HCT116 (cell line): ENCODE measurements at regions not wholly inside any gene's neighbourhood (a gene's known extent, or its start where the extent isn't known, plus 50 kb on each side); places are given as distances from the start of the nearest gene placed in this dataset.

Experiments used
- ATAC-seq: fragments of 200-7000 bp; cut with Tn5 transposase; 2 replicates; pipeline ENCODE4 v1.9.1; 2020; ENCODE audit warnings: mild to moderate bottlenecking, moderate library complexity
- BruUV-seq: library from RNA; stranded (reverse); fragments of 400-500 nt; replicated peaks from 2 replicates; lab custom pipeline; 2021; lab: Mats Ljungman, UMichigan
- CTCF ChIA-PET: fragments of 300-600 bp; sonication (Branson Sonifier 250); formaldehyde crosslinking; loops from one replicate; lab custom pipeline; 2021; ENCODE audit warnings: antibody characterized with exemption; lab: Charles Lee
- POLR2A ChIA-PET: fragments of 300-600, 350-600 bp; sonication (Branson Sonifier 250); formaldehyde crosslinking; loops from one replicate; lab custom pipeline; 2021; ENCODE audit warnings: antibody characterized with exemption; lab: Charles Lee
- RAD21 ChIA-PET, 2 experiments: fragments of 300-600 bp; sonication (Branson Sonifier 250); formaldehyde crosslinking; loops; one replicate each; lab custom pipeline; 2023; ENCODE audit warnings: low total read pairs in 2 of 2; ENCODE audit not compliant: uncharacterized antibody in 2 of 2, unreplicated experiment in 2 of 2, low non-redundant PET in 1 of 2; lab: Charles Lee
- DNase-seq: peaks from one replicate; pipeline ENCODE4 v3.0.0-alpha.2; 2010; ENCODE audit warnings: low read depth, low spot score
- H2AFZ ChIP-seq: fragments of 200-600 bp; shearing (Covaris generic), sonication (generic); 2 replicates; pipeline ENCODE4 v1.6.1; 2017; ENCODE audit warnings: low read depth, mixed run types, mixed read lengths, antibody characterized with exemption, low read length; ENCODE audit not compliant: poor library complexity, severe bottlenecking
- H3K27ac ChIP-seq: 2 replicates; pipeline ENCODE4 v1.5.1; 2012; ENCODE audit warnings: low read depth, low read length
- H3K27me3 ChIP-seq: fragments of 200-600 bp; sonication (generic); 2 replicates; pipeline ENCODE4 v1.6.1; 2016; ENCODE audit warnings: mixed run types, low read length, mixed read lengths; ENCODE audit not compliant: insufficient read depth
- H3K36me3 ChIP-seq, 2 experiments: fragments of 200-500 bp in 1 of 2; fragments of 200-600 bp in 1 of 2; sonication (Bioruptor generic) in 1 of 2; sonication (generic) in 1 of 2; 2 replicates each; pipeline versions ENCODE4 v1.5.1 to v1.6.1; 2014 to 2016; ENCODE audit warnings: low read length in 2 of 2, inconsistent platforms in 1 of 2, mixed read lengths in 1 of 2, mixed run types in 1 of 2; ENCODE audit not compliant: insufficient read depth in 2 of 2, control insufficient read depth in 1 of 2
- H3K4me1 ChIP-seq, 2 experiments: fragments of 200-600 bp in 1 of 2; sonication (generic) in 1 of 2; 2 replicates each; pipeline versions ENCODE4 v1.5.1 to v1.6.1; 2012 to 2017; ENCODE audit warnings: low read length in 2 of 2, inconsistent platforms in 1 of 2, mild to moderate bottlenecking in 1 of 2, mixed read lengths in 1 of 2, mixed run types in 1 of 2, moderate library complexity in 1 of 2; ENCODE audit not compliant: insufficient read depth in 2 of 2, control insufficient read depth in 1 of 2
- H3K4me2 ChIP-seq: fragments of 200-600 bp; sonication (generic); 2 replicates; pipeline ENCODE4 v1.6.1; 2017; ENCODE audit warnings: mixed run types, low read length, mixed read lengths
- H3K4me3 ChIP-seq, 2 experiments: fragments of 200-600 bp in 1 of 2; sonication (generic) in 1 of 2; replicated peaks in 1 of 2; 2 replicates each; pipeline ENCODE4 v1.5.1; 2011 to 2016; ENCODE audit warnings: low read length in 2 of 2, control low read depth in 1 of 2, low read depth in 1 of 2, mild to moderate bottlenecking in 1 of 2, mixed read lengths in 1 of 2, mixed run types in 1 of 2
- H3K79me2 ChIP-seq: fragments of 200-600 bp; sonication (generic); 2 replicates; pipeline ENCODE4 v1.6.1; 2017; ENCODE audit warnings: mild to moderate bottlenecking, mixed run types, low read length, moderate library complexity, mixed read lengths; ENCODE audit not compliant: insufficient read depth
- H3K9ac ChIP-seq: fragments of 200-600 bp; sonication (generic); 2 replicates; pipeline ENCODE4 v1.6.1; 2016; ENCODE audit warnings: low read length, mixed read lengths
- H3K9me2 ChIP-seq: fragments of 200-600 bp; sonication (generic), shearing (Covaris generic); 2 replicates; pipeline ENCODE4 v1.6.1; 2017; ENCODE audit warnings: mixed run types, mild to moderate bottlenecking, moderate library complexity; ENCODE audit not compliant: insufficient read depth
- H3K9me3 ChIP-seq, 2 experiments: fragments of 200-500 bp in 1 of 2; fragments of 200-600 bp in 1 of 2; sonication (Bioruptor generic) in 1 of 2; sonication (generic) in 1 of 2; 2 replicates each; pipeline ENCODE4 v1.6.1; 2014 to 2017; ENCODE audit warnings: low read length in 2 of 2, mixed read lengths in 2 of 2, inconsistent platforms in 1 of 2, low read depth in 1 of 2, mild to moderate bottlenecking in 1 of 2, mixed run types in 1 of 2, moderate library complexity in 1 of 2; ENCODE audit not compliant: control insufficient read depth in 1 of 2, insufficient read depth in 1 of 2
- H4K20me1 ChIP-seq: fragments of 200-600 bp; sonication (generic), shearing (Covaris generic); 2 replicates; pipeline ENCODE4 v1.6.1; 2017; ENCODE audit warnings: mixed run types, mild to moderate bottlenecking, moderate library complexity; ENCODE audit not compliant: insufficient read depth
- CBX3 ChIP-seq: IDR thresholded peaks from 2 replicates; pipeline ENCODE4 v1.6.1; 2012; ENCODE audit warnings: low read depth
- CEBPB ChIP-seq: IDR thresholded peaks from 2 replicates; pipeline ENCODE4 v1.6.1; 2012; ENCODE audit warnings: low read depth
- ELF1 ChIP-seq: IDR thresholded peaks from 2 replicates; pipeline ENCODE4 v1.6.1; 2012; ENCODE audit warnings: low read depth, borderline replicate concordance
- EZH2 ChIP-seq: fragments of 200-600 bp; sonication (generic); IDR thresholded peaks from 2 replicates; pipeline ENCODE4 v1.6.1; 2017; ENCODE audit warnings: antibody characterized with exemption, mixed run types
- FOSL1 ChIP-seq: IDR thresholded peaks from 2 replicates; pipeline ENCODE4 v1.6.1; 2012; ENCODE audit warnings: low read depth
- MAX ChIP-seq: IDR thresholded peaks from 2 replicates; pipeline ENCODE4 v1.6.1; 2012
- POLR2AphosphoS5 ChIP-seq: IDR thresholded peaks from 2 replicates; pipeline ENCODE4 v1.6.1; 2011; ENCODE audit warnings: mild to moderate bottlenecking, low read depth, low read length, moderate library complexity
- RAD21 ChIP-seq: IDR thresholded peaks from 2 replicates; pipeline ENCODE4 v1.6.1; 2012; ENCODE audit warnings: low read depth, mild to moderate bottlenecking
- SIN3A ChIP-seq: IDR thresholded peaks from 2 replicates; pipeline ENCODE4 v1.6.1; 2012; ENCODE audit warnings: low read depth
- SP1 ChIP-seq: IDR thresholded peaks from 2 replicates; pipeline ENCODE4 v1.6.1; 2012; ENCODE audit warnings: low read depth
- SRF ChIP-seq: IDR thresholded peaks from 2 replicates; pipeline ENCODE4 v1.6.1; 2012; ENCODE audit warnings: low read depth
- ZFX ChIP-seq: fragments of 450-650 bp; IDR thresholded peaks from 2 replicates; pipeline ENCODE4 v1.6.1; 2017
- ZNF274 ChIP-seq: fragments of 200-500 bp; sonication (Bioruptor generic); IDR thresholded peaks from 2 replicates; pipeline ENCODE4 v1.6.1; 2014; ENCODE audit warnings: mild to moderate bottlenecking, low read depth, low read length, inconsistent platforms
- intact Hi-C: fragments of 100-400 bp; cut with micrococcal nuclease; formaldehyde crosslinking; loops from 2 replicates; pipeline ENCODE4 v1.10.0; 2022
- TF ChIP-seq, protein P1 (sequence below): IDR thresholded peaks from 2 replicates; pipeline ENCODE4 v1.6.1; 2012
- TF ChIP-seq, protein P2 (sequence below), 3 experiments: fragments of 200-600 bp in 1 of 3; sonication (generic) in 1 of 3; IDR thresholded peaks in 2 of 3; conservative IDR thresholded peaks in 1 of 3; 2 replicates each; pipeline ENCODE4 v1.5.1; 2012 to 2017; ENCODE audit warnings: low read depth in 2 of 3, low read length in 2 of 3, antibody characterized with exemption in 1 of 3, borderline replicate concordance in 1 of 3, control low read depth in 1 of 3, mild to moderate bottlenecking in 1 of 3, mixed read lengths in 1 of 3, mixed run types in 1 of 3, moderate library complexity in 1 of 3; ENCODE audit not compliant: insufficient read depth in 1 of 3

DNA sequence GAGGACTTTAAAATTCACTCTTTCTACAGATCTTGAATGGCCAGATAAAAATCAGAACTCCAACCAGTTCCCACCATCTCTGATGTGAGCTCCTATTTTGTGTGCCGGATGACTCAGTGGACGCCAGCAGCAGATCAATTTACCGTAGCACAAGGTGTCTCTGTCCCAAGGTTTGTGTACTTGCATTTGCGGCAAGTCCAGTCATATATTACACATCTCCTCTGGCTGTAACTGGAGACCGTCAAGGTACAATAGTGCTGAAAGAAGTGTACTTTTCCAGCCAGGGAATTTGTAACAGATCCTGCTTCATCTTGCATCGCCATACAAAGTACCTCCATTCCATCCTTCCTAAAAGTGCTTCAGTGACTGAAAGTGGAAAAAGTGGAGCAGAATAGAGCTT lies 108.2 kb upstream of the SORBS2 start:
- intact Hi-C loops = no loop called here
- H3K4me1 ChIP-seq = no peaks in the 10 kb centered on the region
- no TSS peak for BruUV-seq
- no peaks in the 10 kb centered on the region for H4K20me1 ChIP-seq
- no peak overlapping the region for H2AFZ ChIP-seq
- no peak for ATAC-seq
- H3K79me2 ChIP-seq = no peaks in the 10 kb centered on the region
- no peaks in the 10 kb centered on the region for H3K9me2 ChIP-seq
- RAD21 ChIA-PET = no interaction called here
- H3K27ac ChIP-seq = no peak overlapping the region
- no peaks in the 10 kb centered on the region for H3K9me3 ChIP-seq
- no peak overlapping the region for H3K9ac ChIP-seq
- no peaks in the 10 kb centered on the region for H3K27me3 ChIP-seq
- POLR2A ChIA-PET = no interaction called here
- no peak overlapping the region for H3K4me3 ChIP-seq
- TF ChIP-seq SIN3A (no peak), ZNF274 (no peak), SRF (no peak), CBX3 (no peak), SP1 (no peak), MAX (no peak), POLR2AphosphoS5 (no peak), EZH2 (no peak), CEBPB (no peak), ZFX (no peak), RAD21 (no peak), FOSL1 (no peak), ELF1 (no peak)
- TF ChIP-seq, protein P1, sequence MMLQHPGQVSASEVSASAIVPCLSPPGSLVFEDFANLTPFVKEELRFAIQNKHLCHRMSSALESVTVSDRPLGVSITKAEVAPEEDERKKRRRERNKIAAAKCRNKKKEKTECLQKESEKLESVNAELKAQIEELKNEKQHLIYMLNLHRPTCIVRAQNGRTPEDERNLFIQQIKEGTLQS = no peak
- TF ChIP-seq, protein P2, sequence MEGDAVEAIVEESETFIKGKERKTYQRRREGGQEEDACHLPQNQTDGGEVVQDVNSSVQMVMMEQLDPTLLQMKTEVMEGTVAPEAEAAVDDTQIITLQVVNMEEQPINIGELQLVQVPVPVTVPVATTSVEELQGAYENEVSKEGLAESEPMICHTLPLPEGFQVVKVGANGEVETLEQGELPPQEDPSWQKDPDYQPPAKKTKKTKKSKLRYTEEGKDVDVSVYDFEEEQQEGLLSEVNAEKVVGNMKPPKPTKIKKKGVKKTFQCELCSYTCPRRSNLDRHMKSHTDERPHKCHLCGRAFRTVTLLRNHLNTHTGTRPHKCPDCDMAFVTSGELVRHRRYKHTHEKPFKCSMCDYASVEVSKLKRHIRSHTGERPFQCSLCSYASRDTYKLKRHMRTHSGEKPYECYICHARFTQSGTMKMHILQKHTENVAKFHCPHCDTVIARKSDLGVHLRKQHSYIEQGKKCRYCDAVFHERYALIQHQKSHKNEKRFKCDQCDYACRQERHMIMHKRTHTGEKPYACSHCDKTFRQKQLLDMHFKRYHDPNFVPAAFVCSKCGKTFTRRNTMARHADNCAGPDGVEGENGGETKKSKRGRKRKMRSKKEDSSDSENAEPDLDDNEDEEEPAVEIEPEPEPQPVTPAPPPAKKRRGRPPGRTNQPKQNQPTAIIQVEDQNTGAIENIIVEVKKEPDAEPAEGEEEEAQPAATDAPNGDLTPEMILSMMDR (IDR thresholded peaks at IDR 0.05 in 2 of 3, conservative IDR thresholded peaks at IDR 0.05 in 1 of 3; ENCODE audit: borderline replicate concordance in 1 of 3, insufficient read depth in 1 of 3, low read depth in 2 of 3, low read length in 2 of 3) = no peak
- TF ChIP-seq, all 23 proteins: peak for 0
- DNase-seq = no peak
- no peaks in the 10 kb centered on the region for H3K36me3 ChIP-seq
- CTCF ChIA-PET = no interaction called here
- H3K4me2 ChIP-seq = no peak overlapping the region
